ENCODE measurements at regions not wholly inside any gene's neighbourhood (a gene's known extent, or its start where the extent isn't known, plus 50 kb on each side); places are given as distances from the start of the nearest gene placed in this dataset.

DNA sequence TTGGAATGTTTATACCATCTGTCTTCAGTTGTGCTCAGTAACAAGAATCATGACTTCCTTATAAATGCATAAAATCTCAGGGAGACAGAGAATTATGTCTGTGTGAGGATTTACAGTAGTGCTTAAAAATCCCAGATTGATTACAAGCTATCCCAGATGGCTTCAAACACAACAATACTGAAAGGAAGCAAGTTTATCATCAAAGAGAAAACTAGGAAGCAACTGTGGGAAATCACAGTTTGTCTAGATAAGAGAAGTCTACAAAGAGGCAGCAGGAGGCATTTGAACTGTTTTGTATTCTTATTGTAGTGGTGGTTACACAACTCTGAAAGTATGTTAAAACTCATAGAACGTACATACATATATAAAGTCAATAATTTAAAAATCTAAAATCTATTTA, 104.4 kb upstream of the SALL4 start:
- no peak overlapping the region for H3K4me3 ChIP-seq
- no peaks in the 10 kb centered on the region for H3K27me3 ChIP-seq
- in situ Hi-C loops (cut with MboI; ENCODE audit: low pct_ligation_motif_present in 1 of 4, low pct_unique_long_range_greater_than_20kb in 1 of 4, low sequenced_read_pairs in 3 of 4): no loop called here
- TF ChIP-seq POLR2AphosphoS5 (IDR thresholded peaks at IDR 0.05) (no peak), EP300 (IDR thresholded peaks at IDR 0.05; ENCODE audit: low read depth) (no peak), POLR2A (IDR thresholded peaks at IDR 0.05) (no peak)
- TF ChIP-seq, protein P1, sequence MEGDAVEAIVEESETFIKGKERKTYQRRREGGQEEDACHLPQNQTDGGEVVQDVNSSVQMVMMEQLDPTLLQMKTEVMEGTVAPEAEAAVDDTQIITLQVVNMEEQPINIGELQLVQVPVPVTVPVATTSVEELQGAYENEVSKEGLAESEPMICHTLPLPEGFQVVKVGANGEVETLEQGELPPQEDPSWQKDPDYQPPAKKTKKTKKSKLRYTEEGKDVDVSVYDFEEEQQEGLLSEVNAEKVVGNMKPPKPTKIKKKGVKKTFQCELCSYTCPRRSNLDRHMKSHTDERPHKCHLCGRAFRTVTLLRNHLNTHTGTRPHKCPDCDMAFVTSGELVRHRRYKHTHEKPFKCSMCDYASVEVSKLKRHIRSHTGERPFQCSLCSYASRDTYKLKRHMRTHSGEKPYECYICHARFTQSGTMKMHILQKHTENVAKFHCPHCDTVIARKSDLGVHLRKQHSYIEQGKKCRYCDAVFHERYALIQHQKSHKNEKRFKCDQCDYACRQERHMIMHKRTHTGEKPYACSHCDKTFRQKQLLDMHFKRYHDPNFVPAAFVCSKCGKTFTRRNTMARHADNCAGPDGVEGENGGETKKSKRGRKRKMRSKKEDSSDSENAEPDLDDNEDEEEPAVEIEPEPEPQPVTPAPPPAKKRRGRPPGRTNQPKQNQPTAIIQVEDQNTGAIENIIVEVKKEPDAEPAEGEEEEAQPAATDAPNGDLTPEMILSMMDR (IDR thresholded peaks at IDR 0.05): no peak
- no peaks in the 10 kb centered on the region for H3K36me3 ChIP-seq
- peaks cover 0 to 6% (median 0%) of the 10 kb centered on the region in 4 donors for H3K4me1 ChIP-seq
- no peak for DNase-seq
- 29 to 52% methylated on average over 1 of the region's 1 CpG for WGBS, 2 donors (ENCODE audit: low coverage in 1 of 2)
- no peak overlapping the region for H3K27ac ChIP-seq
- H3K9me3 ChIP-seq: no peaks in the 10 kb centered on the region
- intact Hi-C loops (cut with DNase I; ENCODE audit: low total_unique reads): no loop called here

DNA sequence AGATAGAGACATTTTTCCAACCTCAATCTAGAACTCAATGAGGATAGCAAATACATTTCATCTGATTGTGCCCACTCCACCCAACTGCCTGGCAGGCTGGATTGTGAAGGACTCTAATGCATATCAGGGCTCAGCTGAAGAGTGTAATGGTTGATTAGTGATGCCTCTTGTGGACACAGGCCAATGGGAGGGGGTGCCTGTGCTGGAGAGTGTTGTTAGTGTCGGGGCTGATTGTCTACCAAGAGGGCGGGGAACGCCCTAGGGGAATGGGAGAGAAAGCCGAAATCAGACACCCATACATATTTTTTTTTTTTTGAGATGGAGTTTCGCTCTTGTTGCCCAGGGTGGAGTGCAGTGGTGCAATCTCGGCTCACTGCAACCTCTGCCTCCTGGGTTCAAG, 103.7 kb upstream of the SALL4 start:
- Histone ChIP-seq H3K27me3 (no peaks in the 10 kb centered on the region), H3K27ac (no peak overlapping the region), H3K4me1 (peaks cover 0 to 6% (median 0%) of the 10 kb centered on the region in 4 donors), H3K4me3 (no peak overlapping the region), H3K9me3 (no peaks in the 10 kb centered on the region), H3K36me3 (no peaks in the 10 kb centered on the region)
- no peak for DNase-seq
- 88 to 93% methylated on average over 6 of the region's 6 CpGs for WGBS, 2 donors (ENCODE audit: low coverage in 1 of 2)
- TF ChIP-seq POLR2A (IDR thresholded peaks at IDR 0.05): no peak
- no peak for TF ChIP-seq EP300 (IDR thresholded peaks at IDR 0.05; ENCODE audit: low read depth)
- TF ChIP-seq POLR2AphosphoS5 (IDR thresholded peaks at IDR 0.05): no peak
- TF ChIP-seq, protein P1 (IDR thresholded peaks at IDR 0.05): no peak
- in situ Hi-C loops (cut with MboI; ENCODE audit: low pct_ligation_motif_present in 1 of 4, low pct_unique_long_range_greater_than_20kb in 1 of 4, low sequenced_read_pairs in 3 of 4) (no loop called here), intact Hi-C loops (cut with DNase I; ENCODE audit: low total_unique reads) (no loop called here)

DNA sequence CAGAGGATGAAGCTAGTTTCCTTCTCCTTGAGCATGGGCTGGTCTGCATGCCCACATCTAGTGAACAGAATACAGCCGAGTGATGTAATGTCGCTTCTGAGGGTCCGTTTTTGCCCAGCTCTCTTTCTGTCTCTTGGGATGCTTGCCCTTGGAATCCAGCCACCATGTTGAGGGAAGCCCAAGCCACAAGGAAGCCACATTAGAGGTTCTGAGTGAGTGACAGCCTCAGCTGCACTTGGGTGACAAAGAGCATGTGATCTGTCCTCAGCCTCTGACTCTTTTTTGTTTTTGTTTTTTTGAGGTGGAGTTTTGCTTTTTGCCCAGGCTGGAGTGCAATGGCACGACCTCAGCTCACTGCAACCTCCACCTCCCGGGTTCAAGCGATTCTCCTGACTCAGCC, 100.6 kb upstream of the SALL4 start:
- in situ Hi-C loops (cut with MboI; ENCODE audit: low pct_ligation_motif_present in 1 of 4, low pct_unique_long_range_greater_than_20kb in 1 of 4, low sequenced_read_pairs in 3 of 4): no loop called here
- H3K4me1 ChIP-seq: no peaks in the 10 kb centered on the region
- no peak overlapping the region for H3K27ac ChIP-seq
- no peak for DNase-seq
- TF ChIP-seq EP300 (IDR thresholded peaks at IDR 0.05; ENCODE audit: low read depth): no peak
- H3K36me3 ChIP-seq: no peaks in the 10 kb centered on the region
- WGBS, 2 donors (ENCODE audit: low coverage in 1 of 2): 83 to 86% methylated on average over 2 to 6 of the region's 6 CpGs
- intact Hi-C loops (cut with DNase I; ENCODE audit: low total_unique reads): no loop called here
- H3K9me3 ChIP-seq: no peaks in the 10 kb centered on the region
- no peaks in the 10 kb centered on the region for H3K27me3 ChIP-seq
- no peak overlapping the region for H3K4me3 ChIP-seq

DNA sequence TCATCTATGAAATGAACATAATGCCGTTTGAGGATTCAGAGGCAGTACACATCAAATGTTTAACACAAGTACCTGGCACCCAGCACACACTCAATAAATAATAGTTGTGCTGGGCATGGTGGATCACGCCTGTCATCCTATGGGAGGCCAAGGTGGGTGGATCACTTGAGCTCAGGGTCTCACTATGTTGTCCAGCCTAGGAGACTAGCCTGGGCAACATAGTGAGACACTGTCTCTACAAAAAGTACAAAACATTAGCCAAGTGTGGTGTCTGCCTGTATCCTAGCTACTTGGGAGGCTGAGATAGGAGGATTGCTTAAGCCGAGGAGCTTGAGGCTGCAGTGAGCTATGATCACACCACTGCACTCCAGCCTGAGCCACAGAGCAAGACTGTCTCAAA, 98.1 kb upstream of the SALL4 start:
- no peak for DNase-seq
- H3K4me3 ChIP-seq: no peak overlapping the region
- in situ Hi-C loops (cut with MboI; ENCODE audit: low pct_ligation_motif_present in 1 of 4, low pct_unique_long_range_greater_than_20kb in 1 of 4, low sequenced_read_pairs in 3 of 4) (no loop called here), intact Hi-C loops (cut with DNase I; ENCODE audit: low total_unique reads) (no loop called here)
- H3K27me3 ChIP-seq: no peaks in the 10 kb centered on the region
- no peaks in the 10 kb centered on the region for H3K36me3 ChIP-seq
- H3K4me1 ChIP-seq: no peaks in the 10 kb centered on the region
- H3K27ac ChIP-seq: no peak overlapping the region
- no peaks in the 10 kb centered on the region for H3K9me3 ChIP-seq
- no peak for TF ChIP-seq POLR2A (IDR thresholded peaks at IDR 0.05)
- no peak for TF ChIP-seq EP300 (IDR thresholded peaks at IDR 0.05; ENCODE audit: low read depth)
- TF ChIP-seq POLR2AphosphoS5 (IDR thresholded peaks at IDR 0.05): no peak
- TF ChIP-seq, protein P1 (IDR thresholded peaks at IDR 0.05): no peak
- WGBS, 2 donors (ENCODE audit: low coverage in 1 of 2): 57 to 83% methylated on average over 1 to 3 of the region's 3 CpGs

DNA sequence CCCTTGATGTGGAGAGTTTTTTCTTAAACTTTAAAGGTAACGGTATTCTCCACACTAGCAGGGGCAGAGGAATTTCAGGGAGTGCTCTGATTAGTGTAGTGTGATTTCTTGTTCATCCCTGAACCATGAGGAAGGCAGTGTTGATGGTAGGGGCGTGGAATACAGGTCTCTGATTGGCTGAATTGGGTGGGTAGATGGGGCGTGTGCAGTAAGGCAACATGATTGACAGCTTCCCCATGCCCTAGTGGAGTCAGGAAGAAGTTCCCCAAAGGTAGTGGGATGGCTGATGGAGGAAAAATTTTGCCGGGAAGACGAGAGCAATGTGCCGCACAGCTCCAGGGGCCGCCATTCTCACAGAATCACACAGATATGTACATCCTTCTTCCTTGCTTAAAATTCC, 97.4 kb upstream of the SALL4 start:
- Histone ChIP-seq H3K9me3 (no peaks in the 10 kb centered on the region), H3K4me1 (no peaks in the 10 kb centered on the region), H3K27me3 (no peaks in the 10 kb centered on the region), H3K27ac (no peak overlapping the region), H3K4me3 (no peak overlapping the region), H3K36me3 (no peaks in the 10 kb centered on the region)
- WGBS, 2 donors (ENCODE audit: low coverage in 1 of 2): 81 to 100% methylated on average over 1 to 7 of the region's 7 CpGs
- no peak for TF ChIP-seq EP300 (IDR thresholded peaks at IDR 0.05; ENCODE audit: low read depth)
- DNase-seq: no peak
- intact Hi-C loops (cut with DNase I; ENCODE audit: low total_unique reads) (no loop called here), in situ Hi-C loops (cut with MboI; ENCODE audit: low pct_ligation_motif_present in 1 of 4, low pct_unique_long_range_greater_than_20kb in 1 of 4, low sequenced_read_pairs in 3 of 4) (no loop called here)

Data from transverse colon (tissue), 4 donors.